EH (cell line): ENCODE measurements at regions not wholly inside any gene's neighbourhood (a gene's known extent, or its start where the extent isn't known, plus 50 kb on each side); places are given as distances from the start of the nearest gene placed in this dataset.
"Not testable (repeated sequence)": the region's sequence is repeated elsewhere in the genome, so short reads cannot be mapped to it uniquely, and the experiment has no call there.

Experiments used
- DNase-seq: peaks from one replicate; pipeline ENCODE4 v3.0.0-alpha.2; 2015; ENCODE audit warnings: low read depth

- no peak for DNase-seq
Observed at GRCh38 chr1:195200772-195201171, 1407.5 kb downstream of the KCNT2 start.

- no peak for DNase-seq
Observed at GRCh38 chr1:195197116-195197515, 1411.1 kb downstream of the KCNT2 start.

GRCh38 chr1:195195423-195196057, 1412.7 kb downstream of the KCNT2 start:
- DNase-seq, result peak; percentile 5

- no peak for DNase-seq
Observed at GRCh38 chr1:195193134-195193533, 1415.1 kb downstream of the KCNT2 start.

- peak; percentile 53 for DNase-seq
Observed at GRCh38 chr1:195188821-195189220, 1419.4 kb downstream of the KCNT2 start.

- no peak for DNase-seq
Observed at GRCh38 chr1:195186544-195186943, 1421.7 kb downstream of the KCNT2 start.

- no peak for DNase-seq
Observed at GRCh38 chr1:195185736-195186135, 1422.5 kb downstream of the KCNT2 start.

- no peak for DNase-seq
Observed at GRCh38 chr1:195185321-195185720, 1422.9 kb downstream of the KCNT2 start.

- DNase-seq, result no peak
Observed at GRCh38 chr1:195173753-195174152, 1434.5 kb downstream of the KCNT2 start.

- not testable (repeated sequence) for DNase-seq
Observed at GRCh38 chr1:195159795-195160194, 1448.4 kb downstream of the KCNT2 start.

GRCh38 chr1:195158091-195158490, 1450.1 kb downstream of the KCNT2 start:
- no peak for DNase-seq

GRCh38 chr1:195153107-195153506, 1455.1 kb downstream of the KCNT2 start:
- no peak for DNase-seq

GRCh38 chr1:195150768-195151167, 1457.5 kb downstream of the KCNT2 start:
- DNase-seq, result no peak

- DNase-seq, result no peak
Observed at GRCh38 chr1:195141294-195141693, 1466.9 kb downstream of the KCNT2 start.

- DNase-seq, result no peak
Observed at GRCh38 chr1:195130598-195130997, 1477.6 kb downstream of the KCNT2 start.

GRCh38 chr1:195122497-195122896, 1485.7 kb downstream of the KCNT2 start:
- no peak for DNase-seq

GRCh38 chr1:195113471-195113870, 1494.8 kb downstream of the KCNT2 start:
- DNase-seq, result peak; percentile 9

- DNase-seq, result no peak
Observed at GRCh38 chr1:195105773-195106172, 1502.5 kb downstream of the KCNT2 start.

- no peak for DNase-seq
Observed at GRCh38 chr1:195105281-195105680, 1503.0 kb downstream of the KCNT2 start.

- DNase-seq, result no peak
Observed at GRCh38 chr1:195097316-195097715, 1510.9 kb downstream of the KCNT2 start.

- DNase-seq, result no peak
Observed at GRCh38 chr1:195096051-195096521, 1512.2 kb downstream of the KCNT2 start.

- no peak for DNase-seq
Observed at GRCh38 chr1:195085196-195085595, 1523.0 kb downstream of the KCNT2 start.

GRCh38 chr1:195082183-195082582, 1526.1 kb downstream of the KCNT2 start:
- peak; percentile 45 for DNase-seq

- no peak for DNase-seq
Observed at GRCh38 chr1:195076682-195077081, 1531.6 kb downstream of the KCNT2 start.
